ENCODE measurements at regions not wholly inside any gene's neighbourhood (a gene's known extent, or its start where the extent isn't known, plus 50 kb on each side); places are given as distances from the start of the nearest gene placed in this dataset.
"Not testable (repeated sequence)": the region's sequence is repeated elsewhere in the genome, so short reads cannot be mapped to it uniquely, and the experiment has no call there.

- FAIRE-seq (no peak), DNase-seq (ENCODE audit: insufficient read length, low spot score) (no peak)
Measured at GRCh38 chr12:54716261-54716660, 68.1 kb upstream of the DCD start.

- FAIRE-seq; DNase-seq (ENCODE audit: insufficient read length, low spot score): not testable (repeated sequence)
Measured at GRCh38 chr12:54713876-54714275, 65.7 kb upstream of the DCD start.

- FAIRE-seq (no peak), DNase-seq (ENCODE audit: insufficient read length, low spot score) (no peak)
Measured at GRCh38 chr12:54711669-54712068, 63.5 kb upstream of the DCD start.

- DNase-seq (ENCODE audit: insufficient read length, low spot score) (no peak), FAIRE-seq (no peak)
Measured at GRCh38 chr12:54708826-54709225, 60.7 kb upstream of the DCD start.

- FAIRE-seq (no peak), DNase-seq (ENCODE audit: insufficient read length, low spot score) (no peak)
Measured at GRCh38 chr12:54704202-54704601, 56.0 kb upstream of the DCD start.

- FAIRE-seq, result no peak
Measured at GRCh38 chr12:54701940-54702592, 53.9 kb upstream of the DCD start.

GRCh38 chr12:54700849-54701248 is 52.7 kb upstream of the DCD start:
- DNase-seq (ENCODE audit: insufficient read length, low spot score), result no peak
- no peak for FAIRE-seq

More at GRCh38 chr12:54701940-54702592, 53.9 kb upstream of the DCD start:
- peak; percentile 40 for DNase-seq (ENCODE audit: insufficient read length, low spot score)

- FAIRE-seq (no peak), DNase-seq (ENCODE audit: insufficient read length, low spot score) (no peak)
Measured at GRCh38 chr12:54700301-54700700, 52.1 kb upstream of the DCD start.

Data from HTR-8/SVneo (cell line).